Erythroblast (primary cell): ENCODE measurements at regions not wholly inside any gene's neighbourhood (a gene's known extent, or its start where the extent isn't known, plus 50 kb on each side); places are given as distances from the start of the nearest gene placed in this dataset.

Experiments used
- GATA1 ChIP-seq: IDR thresholded peaks from 2 replicates; pipeline ENCODE4 v1.6.1; 2011; ENCODE audit warnings: low read depth, mild to moderate bottlenecking, control low read depth, low read length, moderate library complexity
- POLR2A ChIP-seq: IDR thresholded peaks from 2 replicates; pipeline ENCODE4 v1.6.1; 2011; ENCODE audit warnings: mild to moderate bottlenecking, low read length

DNA sequence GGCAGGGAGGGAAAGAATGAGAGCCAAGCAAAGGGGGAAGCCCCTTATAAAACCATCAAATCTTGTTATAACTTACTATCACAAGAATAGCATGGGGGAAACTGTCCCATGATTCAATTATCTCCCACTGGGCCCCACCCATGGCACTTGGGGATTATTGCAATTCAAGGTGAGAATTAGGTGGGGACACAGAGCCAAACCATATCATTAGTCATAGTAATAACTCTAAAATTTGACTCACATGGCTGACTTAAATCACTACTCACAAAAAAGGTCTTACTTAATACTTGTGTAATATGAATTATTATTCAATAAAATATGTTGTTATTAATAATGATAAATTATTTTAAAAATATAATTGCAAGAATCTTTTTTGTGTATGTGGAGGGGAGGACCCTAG is 178.1 kb upstream of the TCF21 start:
- TF ChIP-seq POLR2A (no peak), GATA1 (no peak)
